Adrenal gland (tissue), 9 donors: ENCODE measurements at regions not wholly inside any gene's neighbourhood (a gene's known extent, or its start where the extent isn't known, plus 50 kb on each side); places are given as distances from the start of the nearest gene placed in this dataset.

Source experiments
- DNase-seq, 7 donors: peaks; one replicate each; pipeline ENCODE4 v3.0.0-alpha.2; 2019 to 2020
- H3K27ac ChIP-seq, 5 donors: fragments of 200-600 bp; sonication (generic) in 4 of 5; 1 replicate in 3 of 5; 2 replicates in 2 of 5; pipeline versions ENCODE4 v1.5.1 to v1.8.0; 2016 to 2020; ENCODE audit warnings: mild to moderate bottlenecking in 1 of 5
- H3K27me3 ChIP-seq: fragments of 200-600 bp; 2 replicates; pipeline ENCODE4 v1.8.0; 2021
- H3K36me3 ChIP-seq, 2 donors: fragments of 200-600 bp; replicated peaks in 1 of 2; 1 replicate in 1 of 2; 2 replicates in 1 of 2; pipeline versions ENCODE4 v1.5.1 to v1.8.0; 2018 to 2022
- H3K4me1 ChIP-seq, 2 donors: fragments of 200-600 bp; replicated peaks in 1 of 2; 1 replicate in 1 of 2; 2 replicates in 1 of 2; pipeline versions ENCODE4 v1.5.1 to v1.8.0; 2018 to 2021
- H3K4me3 ChIP-seq, 4 donors: fragments of 200-600 bp; sonication (generic) in 3 of 4; one replicate each; pipeline ENCODE4 v1.5.1; 2016 to 2018
- H3K9me3 ChIP-seq, 3 donors: fragments of 200-600 bp; sonication (generic) in 1 of 3; replicated peaks in 1 of 3; 1 replicate in 2 of 3; 2 replicates in 1 of 3; pipeline versions ENCODE4 v1.5.1 to v1.8.0; 2016 to 2021
- CTCF ChIP-seq, 6 experiments: fragments of 450-650 bp in 4 of 6; fragments of 200-600 bp in 2 of 6; sonication (generic) in 1 of 6; IDR thresholded peaks; 1 replicate in 5 of 6; 2 replicates in 1 of 6; pipeline versions ENCODE4 v1.5.1 to v1.8.0; 2016 to 2021; ENCODE audit warnings: antibody characterized with exemption in 6 of 6, mild to moderate bottlenecking in 2 of 6, moderate library complexity in 1 of 6
- POLR2A ChIP-seq, 2 donors: fragments of 450-650 bp; IDR thresholded peaks; one replicate each; pipeline ENCODE4 v1.6.1; 2017; ENCODE audit warnings: antibody characterized with exemption in 2 of 2, mild to moderate bottlenecking in 2 of 2, moderate library complexity in 1 of 2
- WGBS, 4 donors: extraction: QIAGEN DNeasy Blood & Tissue Kit in 2 of 4; methylation state at CpG; one replicate each; pipeline versions ENCODE4 v1.1.5 to v1.1.7; 2013 to 2017; 5-methylcytosine and 5-hydroxymethylcytosine counted together
- intact Hi-C, 2 donors: fragments of 100-400 bp; cut with DNase I; formaldehyde crosslinking; loops; one replicate each; pipeline versions ENCODE4 v1.14.1 to v1.15.0; 2022 to 2023
- donor health status: healthy with polysubstance abuse.
- donor health status: Bipolar disorder and iron deficiency.
- donor health status: DM: yes; HTN: yes; CAD: no.
- donor health status: DM: no; HTN: no; CAD: no.
- donor health status: DM: no; HTN: no; CAD: no.

DNA sequence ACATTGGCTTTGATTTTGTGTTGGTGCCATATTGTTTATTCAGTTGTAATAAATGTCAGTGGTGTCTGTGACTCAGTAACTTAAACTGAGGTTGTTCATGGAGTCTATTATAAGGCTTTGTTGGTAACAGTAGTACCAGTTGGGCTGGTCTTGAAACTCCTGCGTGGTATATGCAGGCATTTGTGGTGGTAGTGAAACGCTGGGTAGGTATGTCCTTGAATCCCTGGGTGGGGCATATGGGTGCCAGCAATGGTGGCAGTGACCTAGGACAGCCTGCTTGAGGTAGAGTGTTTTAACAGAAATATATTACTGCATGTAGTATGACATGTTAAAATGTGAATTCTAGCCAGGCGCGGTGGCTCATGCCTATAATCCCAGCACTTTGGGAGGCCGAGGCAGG is 1058.5 kb upstream of the SEMA6A start:
- Histone ChIP-seq H3K27me3 (no peaks in the 10 kb centered on the region), H3K4me3 (no peak overlapping the region), H3K4me1 (no peaks in the 10 kb centered on the region), H3K27ac (no peak overlapping the region), H3K36me3 (no peaks in the 10 kb centered on the region), H3K9me3 (no peaks in the 10 kb centered on the region)
- DNase-seq: no peak
- intact Hi-C loops: no loop called here
- TF ChIP-seq CTCF (IDR thresholded peaks at IDR 0.05) (no peak), POLR2A (IDR thresholded peaks at IDR 0.05) (no peak)
- 80 to 90% (median 85%) methylated on average over 5 of the region's 5 CpGs for WGBS, 4 donors

- intact Hi-C loops: no loop called here
- Histone ChIP-seq H3K9me3 (no peaks in the 10 kb centered on the region), H3K4me1 (no peaks in the 10 kb centered on the region), H3K36me3 (no peaks in the 10 kb centered on the region), H3K27me3 (no peaks in the 10 kb centered on the region), H3K4me3 (no peak overlapping the region), H3K27ac (no peak overlapping the region)
- 72 to 83% (median 74%) methylated on average over 3 of the region's 3 CpGs for WGBS, 4 donors
- TF ChIP-seq POLR2A (IDR thresholded peaks at IDR 0.05) (no peak), CTCF (IDR thresholded peaks at IDR 0.05) (no peak)
- DNase-seq: no peak
Observed at GRCh38 chr5:117624201-117624600, 1049.6 kb upstream of the SEMA6A start.

- H3K9me3 ChIP-seq: no peaks in the 10 kb centered on the region
- H3K4me1 ChIP-seq: no peaks in the 10 kb centered on the region
- intact Hi-C loops: no loop called here
- 25 to 33% (median 31%) methylated on average over 3 of the region's 3 CpGs for WGBS, 4 donors
- no peak overlapping the region for H3K4me3 ChIP-seq
- H3K27ac ChIP-seq: no peak overlapping the region
- no peak for TF ChIP-seq CTCF (IDR thresholded peaks at IDR 0.05)
- TF ChIP-seq POLR2A (IDR thresholded peaks at IDR 0.05): no peak
- no peak for DNase-seq
- no peaks in the 10 kb centered on the region for H3K27me3 ChIP-seq
- H3K36me3 ChIP-seq: no peaks in the 10 kb centered on the region
Observed at GRCh38 chr5:117623042-117623805, 1048.6 kb upstream of the SEMA6A start.

GRCh38 chr5:117621921-117622320 is 1047.3 kb upstream of the SEMA6A start:
- DNase-seq: no peak
- no peak overlapping the region for H3K27ac ChIP-seq
- intact Hi-C loops: no loop called here
- 63 to 89% (median 70%) methylated on average over 1 of the region's 1 CpG for WGBS, 4 donors
- no peaks in the 10 kb centered on the region for H3K4me1 ChIP-seq
- no peaks in the 10 kb centered on the region for H3K9me3 ChIP-seq
- H3K4me3 ChIP-seq: no peak overlapping the region
- H3K27me3 ChIP-seq: no peaks in the 10 kb centered on the region
- H3K36me3 ChIP-seq: no peaks in the 10 kb centered on the region
- TF ChIP-seq CTCF (IDR thresholded peaks at IDR 0.05): no peak
- no peak for TF ChIP-seq POLR2A (IDR thresholded peaks at IDR 0.05)
